ENCODE measurements at regions not wholly inside any gene's neighbourhood (a gene's known extent, or its start where the extent isn't known, plus 50 kb on each side); places are given as distances from the start of the nearest gene placed in this dataset.

- no peak overlapping the region for H3K4me3 ChIP-seq (ENCODE audit: low read depth, low read length)
- TF ChIP-seq CTCF (IDR thresholded peaks at IDR 0.05; ENCODE audit: low read depth, low read length) = no peak
Measured at GRCh38 chr18:11271954-11272353, 122.6 kb upstream of the PIEZO2 start.

- no peak for TF ChIP-seq CTCF (IDR thresholded peaks at IDR 0.05; ENCODE audit: low read depth, low read length)
- H3K4me3 ChIP-seq (ENCODE audit: low read depth, low read length) = peak overlapping the region; percentile 7; the same call in 1 of the 2 replicates
Measured at GRCh38 chr18:11269257-11269656, 119.9 kb upstream of the PIEZO2 start.

- no peak for TF ChIP-seq CTCF (IDR thresholded peaks at IDR 0.05; ENCODE audit: low read depth, low read length)
- peak overlapping the region; percentile 7; the same call in 1 of the 2 replicates for H3K4me3 ChIP-seq (ENCODE audit: low read depth, low read length)
Measured at GRCh38 chr18:11268741-11269233, 119.4 kb upstream of the PIEZO2 start.

- no peak overlapping the region for H3K4me3 ChIP-seq (ENCODE audit: low read depth, low read length)
Measured at GRCh38 chr18:11268153-11268552, 118.8 kb upstream of the PIEZO2 start.

GRCh38 chr18:11266781-11267480 lies 117.6 kb upstream of the PIEZO2 start:
- no peak for TF ChIP-seq CTCF (IDR thresholded peaks at IDR 0.05; ENCODE audit: low read depth, low read length)
- no peak overlapping the region for H3K4me3 ChIP-seq (ENCODE audit: low read depth, low read length)

More at GRCh38 chr18:11268153-11268552, 118.8 kb upstream of the PIEZO2 start:
- no peak for TF ChIP-seq CTCF (IDR thresholded peaks at IDR 0.05; ENCODE audit: low read depth, low read length)

GRCh38 chr18:11261486-11261885 lies 112.1 kb upstream of the PIEZO2 start:
- no peak overlapping the region for H3K4me3 ChIP-seq (ENCODE audit: low read depth, low read length)
- TF ChIP-seq CTCF (IDR thresholded peaks at IDR 0.05; ENCODE audit: low read depth, low read length) = no peak

- no peak for TF ChIP-seq CTCF (IDR thresholded peaks at IDR 0.05; ENCODE audit: low read depth, low read length)
- no peak overlapping the region for H3K4me3 ChIP-seq (ENCODE audit: low read depth, low read length)
Measured at GRCh38 chr18:11260961-11261461, 111.6 kb upstream of the PIEZO2 start.
